ENCODE measurements at regions not wholly inside any gene's neighbourhood (a gene's known extent, or its start where the extent isn't known, plus 50 kb on each side); places are given as distances from the start of the nearest gene placed in this dataset.
"Not testable (repeated sequence)": the region's sequence is repeated elsewhere in the genome, so short reads cannot be mapped to it uniquely, and the experiment has no call there.

GRCh38 chr11:16605894-16606783 lies 132.3 kb upstream of the C11orf58 start:
- DNase-seq (ENCODE audit: low read depth) = peak; percentile 88

- peak; percentile 7 for DNase-seq (ENCODE audit: low read depth)
Measured at GRCh38 chr11:16605389-16605893, 133.0 kb upstream of the C11orf58 start.

- DNase-seq (ENCODE audit: low read depth) = peak; percentile 12
Measured at GRCh38 chr11:16604794-16605388, 133.6 kb upstream of the C11orf58 start.

- DNase-seq (ENCODE audit: low read depth) = peak; percentile 40
Measured at GRCh38 chr11:16603890-16604793, 134.3 kb upstream of the C11orf58 start.

GRCh38 chr11:16603245-16603644 lies 135.2 kb upstream of the C11orf58 start:
- DNase-seq (ENCODE audit: low read depth) = peak; percentile 23

GRCh38 chr11:16598906-16599305 lies 139.5 kb upstream of the C11orf58 start:
- DNase-seq (ENCODE audit: low read depth) = no peak

GRCh38 chr11:16598032-16598431 lies 140.4 kb upstream of the C11orf58 start:
- no peak for DNase-seq (ENCODE audit: low read depth)

- no peak for DNase-seq (ENCODE audit: low read depth)
Measured at GRCh38 chr11:16596231-16596630, 142.2 kb upstream of the C11orf58 start.

- no peak for DNase-seq (ENCODE audit: low read depth)
Measured at GRCh38 chr11:16591157-16591556, 147.3 kb upstream of the C11orf58 start.

- DNase-seq (ENCODE audit: low read depth) = no peak
Measured at GRCh38 chr11:16587670-16588069, 150.8 kb upstream of the C11orf58 start.

- DNase-seq (ENCODE audit: low read depth) = no peak
Measured at GRCh38 chr11:16584569-16584968, 153.9 kb upstream of the C11orf58 start.

- not testable (repeated sequence) for DNase-seq (ENCODE audit: low read depth)
Measured at GRCh38 chr11:16581078-16581477, 157.4 kb upstream of the C11orf58 start.

GRCh38 chr11:16577490-16577889 lies 161.0 kb upstream of the C11orf58 start:
- DNase-seq (ENCODE audit: low read depth) = no peak

GRCh38 chr11:16574889-16575288 lies 163.6 kb upstream of the C11orf58 start:
- not testable (repeated sequence) for DNase-seq (ENCODE audit: low read depth)

GRCh38 chr11:16572945-16573344 lies 165.5 kb upstream of the C11orf58 start:
- peak; percentile 6 for DNase-seq (ENCODE audit: low read depth)

GRCh38 chr11:16561150-16561549 lies 177.3 kb upstream of the C11orf58 start:
- no peak for DNase-seq (ENCODE audit: low read depth)

GRCh38 chr11:16558494-16558893 lies 180.0 kb upstream of the C11orf58 start:
- DNase-seq (ENCODE audit: low read depth) = no peak

- no peak for DNase-seq (ENCODE audit: low read depth)
Measured at GRCh38 chr11:16555956-16556355, 182.5 kb upstream of the C11orf58 start.

GRCh38 chr11:16554361-16554760 lies 184.1 kb upstream of the C11orf58 start:
- no peak for DNase-seq (ENCODE audit: low read depth)

- no peak for DNase-seq (ENCODE audit: low read depth)
Measured at GRCh38 chr11:16547879-16548278, 190.6 kb upstream of the C11orf58 start.

GRCh38 chr11:16543642-16544041 lies 187.3 kb upstream of the SOX6 start:
- DNase-seq (ENCODE audit: low read depth) = no peak

- DNase-seq (ENCODE audit: low read depth) = no peak
Measured at GRCh38 chr11:16542353-16542752, 186.0 kb upstream of the SOX6 start.
